GM12874 (cell line): ENCODE measurements at regions not wholly inside any gene's neighbourhood (a gene's known extent, or its start where the extent isn't known, plus 50 kb on each side); places are given as distances from the start of the nearest gene placed in this dataset.
A peak's percentile ranks its signal among the peaks of the same experiment; 100 is the strongest.

Experiments
- TF ChIP-seq, protein P1 (sequence below): IDR thresholded peaks from 2 replicates; pipeline ENCODE4 v1.5.1; 2011; ENCODE audit warnings: low read depth, mild to moderate bottlenecking, control low read depth, low read length, moderate library complexity; ENCODE audit not compliant: insufficient read depth

DNA sequence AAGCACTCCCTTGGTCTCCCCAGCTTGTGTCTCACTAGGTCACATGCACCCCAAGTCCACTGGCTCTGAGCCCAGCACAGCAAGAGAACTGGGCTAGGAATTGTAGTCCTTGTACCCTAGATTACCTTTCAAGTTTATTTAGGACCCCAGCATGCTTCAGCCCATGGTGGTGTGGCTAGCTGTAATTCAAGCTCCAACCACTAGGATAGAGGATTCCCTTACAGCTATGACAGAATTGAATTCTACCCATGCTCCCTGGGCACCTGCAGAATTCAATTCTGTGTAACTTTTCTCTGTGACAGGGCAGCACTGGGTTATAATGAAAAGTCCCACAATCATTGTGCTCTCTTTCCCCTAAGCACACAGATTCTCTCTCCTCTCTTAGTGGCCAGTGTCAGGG, 253.8 kb upstream of the DMD start:
- TF ChIP-seq, protein P1, sequence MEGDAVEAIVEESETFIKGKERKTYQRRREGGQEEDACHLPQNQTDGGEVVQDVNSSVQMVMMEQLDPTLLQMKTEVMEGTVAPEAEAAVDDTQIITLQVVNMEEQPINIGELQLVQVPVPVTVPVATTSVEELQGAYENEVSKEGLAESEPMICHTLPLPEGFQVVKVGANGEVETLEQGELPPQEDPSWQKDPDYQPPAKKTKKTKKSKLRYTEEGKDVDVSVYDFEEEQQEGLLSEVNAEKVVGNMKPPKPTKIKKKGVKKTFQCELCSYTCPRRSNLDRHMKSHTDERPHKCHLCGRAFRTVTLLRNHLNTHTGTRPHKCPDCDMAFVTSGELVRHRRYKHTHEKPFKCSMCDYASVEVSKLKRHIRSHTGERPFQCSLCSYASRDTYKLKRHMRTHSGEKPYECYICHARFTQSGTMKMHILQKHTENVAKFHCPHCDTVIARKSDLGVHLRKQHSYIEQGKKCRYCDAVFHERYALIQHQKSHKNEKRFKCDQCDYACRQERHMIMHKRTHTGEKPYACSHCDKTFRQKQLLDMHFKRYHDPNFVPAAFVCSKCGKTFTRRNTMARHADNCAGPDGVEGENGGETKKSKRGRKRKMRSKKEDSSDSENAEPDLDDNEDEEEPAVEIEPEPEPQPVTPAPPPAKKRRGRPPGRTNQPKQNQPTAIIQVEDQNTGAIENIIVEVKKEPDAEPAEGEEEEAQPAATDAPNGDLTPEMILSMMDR: no peak

DNA sequence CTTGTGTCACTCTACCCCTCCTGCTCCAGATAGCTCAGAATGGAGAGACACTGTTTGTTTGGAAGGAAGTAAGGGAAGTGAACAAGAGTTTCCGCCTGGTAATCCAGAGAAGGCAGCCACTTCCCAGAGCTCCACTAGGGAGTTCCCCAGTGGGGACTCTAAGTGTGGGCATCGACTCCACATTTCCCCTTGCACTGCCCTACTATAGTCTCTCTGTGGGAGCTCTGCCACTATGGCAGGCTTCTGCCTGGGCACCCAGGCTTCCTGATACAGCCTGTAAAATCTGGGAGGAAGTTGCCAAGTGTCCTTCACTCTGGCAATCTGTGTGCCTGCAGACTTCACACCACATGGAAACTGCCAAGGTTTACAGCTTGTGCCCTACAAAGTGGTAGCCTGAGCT, 245.8 kb upstream of the DMD start:
- TF ChIP-seq, protein P1: no peak

DNA sequence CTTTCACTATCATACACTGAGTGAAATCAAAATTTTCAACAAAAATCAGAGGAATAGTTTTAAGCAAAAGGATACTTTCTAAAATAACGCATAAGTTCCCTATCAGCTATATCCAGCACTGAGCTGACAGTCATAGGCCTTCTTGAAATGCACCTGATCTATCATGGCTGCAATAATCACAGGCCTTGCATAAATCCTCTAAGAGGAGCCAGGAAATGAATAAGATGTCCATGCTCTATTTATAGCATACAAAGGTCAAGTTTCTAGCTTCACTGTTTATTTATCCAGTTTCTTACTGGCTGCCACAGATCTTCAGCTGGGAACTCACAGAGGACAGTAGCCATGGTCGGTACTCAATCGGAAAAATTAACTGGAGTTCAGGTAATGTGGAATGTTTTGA, 235.9 kb upstream of the DMD start:
- TF ChIP-seq, protein P1: no peak

DNA sequence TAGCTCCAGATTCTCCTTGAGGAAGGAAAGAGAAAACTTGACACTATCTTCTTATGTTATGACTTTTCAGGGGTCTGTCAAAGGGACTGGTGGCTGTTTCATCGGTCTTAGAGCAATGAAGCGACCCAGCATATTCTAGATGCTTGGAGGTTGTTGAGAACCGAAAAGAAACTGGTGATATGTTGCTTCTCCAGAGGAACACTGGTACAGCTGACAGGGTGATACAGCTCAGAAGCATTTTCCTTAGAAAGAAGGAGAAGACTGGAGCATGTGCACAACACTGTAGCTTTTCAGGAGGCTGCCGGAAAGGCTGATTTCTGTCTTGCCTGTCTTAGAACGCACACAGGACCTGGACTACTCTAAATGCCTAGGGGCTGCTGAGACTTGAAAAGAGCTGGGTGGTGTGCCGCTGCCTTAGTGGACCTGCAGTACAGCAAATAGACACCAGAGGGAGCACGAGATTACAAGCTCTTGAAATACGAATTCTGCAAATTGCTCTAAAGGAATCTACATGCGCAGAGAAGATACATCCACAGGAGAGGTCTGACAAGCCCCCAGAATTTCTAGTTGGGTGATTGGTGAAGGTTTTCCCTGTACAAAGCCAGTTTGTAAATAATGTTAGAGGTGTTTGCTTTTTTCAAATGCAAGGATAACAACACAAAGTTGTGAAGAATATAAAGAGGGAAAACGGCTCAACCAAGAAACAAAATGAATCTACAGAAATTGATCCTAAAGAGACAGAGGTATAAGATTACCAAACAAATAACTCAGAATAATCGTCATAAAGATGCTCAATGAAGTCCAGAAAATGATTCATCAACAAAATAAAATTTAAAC, 223.1 kb upstream of the DMD start:
- TF ChIP-seq, protein P1: peak; percentile 62

DNA sequence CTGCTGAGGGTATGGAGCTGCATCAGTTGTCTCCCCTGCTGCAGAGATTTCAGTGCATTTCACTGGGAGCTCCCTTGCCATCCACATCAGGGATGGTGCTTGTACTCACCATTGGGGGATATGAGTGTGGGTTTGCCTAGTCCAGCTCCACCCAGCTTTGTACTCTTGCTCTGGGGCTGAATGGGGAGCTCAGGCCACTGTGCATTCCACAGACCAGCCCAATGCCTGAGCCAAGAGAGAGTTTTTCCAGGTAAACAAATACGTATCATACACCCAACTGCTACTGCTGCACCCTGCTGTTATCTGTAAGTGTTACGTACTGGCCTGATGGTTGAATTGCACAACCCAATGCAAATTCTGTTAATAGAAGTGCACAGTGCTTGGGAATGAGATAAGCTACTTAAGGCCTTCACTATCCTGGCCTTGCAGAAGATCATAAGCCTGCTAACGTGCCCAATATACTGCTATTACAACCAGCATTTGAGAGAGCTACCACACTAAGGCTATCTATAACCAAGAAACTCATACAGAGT, 205.0 kb upstream of the DMD start:
- TF ChIP-seq, protein P1: no peak

DNA sequence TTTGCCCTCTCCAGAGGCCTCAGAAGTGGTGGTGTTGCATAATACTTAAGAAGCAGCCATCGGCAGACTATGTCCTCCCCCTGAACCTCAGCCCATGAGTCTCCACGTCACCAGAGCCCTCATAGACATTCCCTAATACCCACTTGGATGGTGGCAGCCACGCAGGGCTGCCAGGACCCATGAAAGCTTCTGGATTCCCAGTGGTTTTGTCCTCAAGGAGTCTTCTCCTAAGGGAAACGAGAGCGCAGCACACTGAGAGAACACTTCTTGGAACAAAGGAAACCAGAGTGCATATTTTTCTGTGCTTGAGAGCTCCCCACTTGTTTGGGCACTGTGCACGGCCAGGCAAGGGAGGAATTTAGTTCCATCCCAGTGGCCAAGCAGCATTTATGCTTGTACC, 204.1 kb upstream of the DMD start:
- TF ChIP-seq, protein P1: no peak

DNA sequence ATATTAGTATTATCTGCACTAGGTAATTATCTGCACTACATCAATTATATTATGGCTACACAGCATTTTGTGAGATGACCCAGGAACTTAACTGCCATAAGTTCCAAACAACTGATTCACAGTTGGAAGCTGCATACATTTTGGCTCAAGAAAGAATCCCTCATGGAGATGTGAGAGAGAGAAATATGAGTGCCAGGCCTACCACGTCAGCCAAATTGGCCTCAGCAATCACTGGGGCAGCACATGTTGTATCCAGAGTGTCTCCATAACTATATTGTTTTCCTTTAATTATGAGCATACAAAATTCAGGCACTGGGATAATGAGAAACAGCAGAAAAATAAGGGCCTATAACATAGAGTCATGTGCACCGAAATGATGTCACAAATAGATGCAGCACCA, 174.2 kb upstream of the DMD start:
- TF ChIP-seq, protein P1: no peak
